ENCODE measurements at regions not wholly inside any gene's neighbourhood (a gene's known extent, or its start where the extent isn't known, plus 50 kb on each side); places are given as distances from the start of the nearest gene placed in this dataset.

DNA sequence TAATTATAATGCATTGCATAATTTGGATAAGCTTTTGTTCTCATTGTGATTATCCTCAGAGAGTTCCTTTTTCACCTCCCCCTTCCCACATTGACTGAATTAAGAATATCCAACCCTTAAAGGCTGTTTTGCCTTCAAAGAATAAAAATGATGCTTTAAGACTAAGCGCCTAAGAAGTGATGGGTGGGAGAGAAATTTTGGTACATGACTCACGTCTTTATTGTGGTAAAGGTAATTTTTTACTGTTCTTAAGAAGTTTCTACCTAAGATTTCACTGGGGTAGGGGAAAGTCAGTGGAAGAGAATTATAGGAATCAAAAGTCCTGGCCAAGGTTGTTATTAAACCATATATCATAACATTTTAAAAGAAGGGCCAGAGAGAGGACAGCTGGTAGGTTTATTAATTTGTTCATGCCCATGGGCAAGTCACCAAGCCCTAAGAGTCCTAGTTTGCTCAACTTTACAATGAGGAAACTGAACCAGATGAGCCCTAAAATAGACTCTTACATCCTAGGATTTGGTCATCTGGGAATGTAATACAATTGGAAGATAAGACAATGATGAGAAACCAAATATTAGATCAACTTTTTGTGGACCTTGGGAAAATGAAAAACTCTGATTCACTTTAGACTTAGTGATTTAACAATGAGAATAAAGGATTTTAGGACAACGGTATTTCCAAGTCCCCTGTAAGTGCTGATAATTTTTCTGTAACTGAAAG, 101.1 kb upstream of the RASGRP1 start:
- no peak for DNase-seq (ENCODE audit: low spot score in 2 of 2)
- WGBS, 2 donors, result 89 to 92% methylated on average over 3 of the region's 3 CpGs
- no peak for TF ChIP-seq POLR2A (IDR thresholded peaks at IDR 0.05)
- TF ChIP-seq, protein P1, sequence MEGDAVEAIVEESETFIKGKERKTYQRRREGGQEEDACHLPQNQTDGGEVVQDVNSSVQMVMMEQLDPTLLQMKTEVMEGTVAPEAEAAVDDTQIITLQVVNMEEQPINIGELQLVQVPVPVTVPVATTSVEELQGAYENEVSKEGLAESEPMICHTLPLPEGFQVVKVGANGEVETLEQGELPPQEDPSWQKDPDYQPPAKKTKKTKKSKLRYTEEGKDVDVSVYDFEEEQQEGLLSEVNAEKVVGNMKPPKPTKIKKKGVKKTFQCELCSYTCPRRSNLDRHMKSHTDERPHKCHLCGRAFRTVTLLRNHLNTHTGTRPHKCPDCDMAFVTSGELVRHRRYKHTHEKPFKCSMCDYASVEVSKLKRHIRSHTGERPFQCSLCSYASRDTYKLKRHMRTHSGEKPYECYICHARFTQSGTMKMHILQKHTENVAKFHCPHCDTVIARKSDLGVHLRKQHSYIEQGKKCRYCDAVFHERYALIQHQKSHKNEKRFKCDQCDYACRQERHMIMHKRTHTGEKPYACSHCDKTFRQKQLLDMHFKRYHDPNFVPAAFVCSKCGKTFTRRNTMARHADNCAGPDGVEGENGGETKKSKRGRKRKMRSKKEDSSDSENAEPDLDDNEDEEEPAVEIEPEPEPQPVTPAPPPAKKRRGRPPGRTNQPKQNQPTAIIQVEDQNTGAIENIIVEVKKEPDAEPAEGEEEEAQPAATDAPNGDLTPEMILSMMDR (IDR thresholded peaks at IDR 0.05), result no peak
- intact Hi-C loops (cut with DNase I; ENCODE audit: low total_unique reads), result no loop called here
- no peak overlapping the region for H3K4me3 ChIP-seq (ENCODE audit: low read depth, poor library complexity, severe bottlenecking)

DNA sequence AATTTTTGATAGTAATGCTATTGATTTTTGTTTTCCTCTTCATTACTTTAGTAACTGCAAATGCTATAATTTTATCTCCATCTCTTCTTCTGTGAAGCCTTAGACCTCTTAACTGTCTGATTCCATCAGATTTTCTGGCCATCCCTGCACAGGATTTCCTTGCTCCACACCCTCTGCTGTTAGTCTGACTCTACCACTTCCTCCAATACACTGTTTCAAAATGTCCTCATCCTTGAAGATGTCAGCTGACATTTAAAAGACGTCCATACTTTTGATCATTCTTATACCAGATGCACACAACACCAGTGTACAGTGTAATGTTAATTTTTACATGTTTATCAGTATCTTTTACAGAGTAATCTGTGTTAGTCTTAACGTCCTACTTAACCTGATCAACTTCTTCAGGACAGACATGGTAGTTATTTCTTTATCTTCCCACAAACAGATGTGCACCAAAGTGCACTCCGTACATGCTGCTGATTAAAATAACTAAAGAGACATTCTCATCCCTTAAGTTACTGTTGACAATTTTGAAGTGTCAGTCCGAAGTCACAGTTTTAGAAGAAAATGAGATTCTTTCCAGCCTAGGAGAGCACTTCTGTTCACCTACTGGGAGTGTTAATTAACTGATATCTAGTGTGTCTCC, 102.4 kb upstream of the RASGRP1 start:
- no peak for TF ChIP-seq POLR2A (IDR thresholded peaks at IDR 0.05)
- TF ChIP-seq, protein P1 (IDR thresholded peaks at IDR 0.05), result no peak
- intact Hi-C loops (cut with DNase I; ENCODE audit: low total_unique reads), result no loop called here
- WGBS, 2 donors, result 50% methylated on average over 4 of the region's 4 CpGs

DNA sequence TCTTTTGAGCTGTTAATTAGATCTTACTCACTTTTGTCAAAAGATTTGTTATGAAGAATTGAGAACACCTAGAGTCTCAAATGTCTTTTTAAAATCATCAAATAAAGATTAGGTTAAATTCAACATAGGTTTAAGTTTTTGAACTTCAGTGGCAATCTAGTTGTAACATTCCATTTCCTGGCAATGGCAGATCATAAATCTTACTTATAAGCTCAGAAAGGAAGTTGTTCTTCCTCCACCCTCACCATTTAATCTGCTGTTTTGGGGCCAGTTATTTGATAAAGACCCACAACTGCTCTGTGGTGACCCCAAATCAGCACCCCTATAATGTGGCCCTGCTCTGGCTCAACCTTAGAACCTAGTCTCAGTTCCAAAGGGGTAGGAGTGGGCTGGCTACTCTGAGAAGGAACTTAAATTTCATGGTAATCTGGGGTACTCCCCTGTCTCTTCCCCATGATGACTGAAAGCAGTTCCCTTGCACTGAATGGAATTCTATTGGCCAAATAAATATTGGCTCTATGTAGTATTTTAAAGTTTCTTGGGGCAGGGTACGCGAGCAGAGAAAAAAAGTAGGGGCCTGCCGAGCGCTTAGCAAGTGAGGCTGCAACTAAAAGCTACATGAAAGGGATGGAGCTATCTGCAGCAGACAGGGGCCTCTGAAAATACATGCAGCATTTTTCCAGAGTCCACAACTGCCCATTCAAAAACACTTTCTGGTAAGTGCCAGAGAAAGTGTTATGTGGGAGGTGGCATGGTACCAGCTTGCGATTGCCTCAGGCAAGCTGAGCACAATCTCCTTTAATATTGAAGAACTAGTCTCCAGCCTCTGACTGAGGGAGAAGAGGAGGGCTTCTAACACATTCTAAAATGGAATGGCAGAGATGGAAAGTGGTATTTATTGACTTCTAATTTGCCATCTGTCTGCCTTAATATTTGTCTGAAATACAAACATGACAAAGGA, 103.6 kb upstream of the RASGRP1 start:
- 82 to 89% methylated on average over 5 of the region's 5 CpGs for WGBS, 2 donors
- intact Hi-C loops (cut with DNase I; ENCODE audit: low total_unique reads), result no loop called here
- TF ChIP-seq POLR2A (IDR thresholded peaks at IDR 0.05), result no peak
- TF ChIP-seq, protein P1 (IDR thresholded peaks at IDR 0.05), result no peak
- no peak overlapping the region for H3K4me3 ChIP-seq (ENCODE audit: low read depth, poor library complexity, severe bottlenecking)
- DNase-seq (ENCODE audit: low spot score in 2 of 2), result no peak

More for the DNA sequence above, 102.4 kb upstream of the RASGRP1 start:
- DNase-seq (ENCODE audit: low spot score in 2 of 2), result no peak
- no peak overlapping the region for H3K4me3 ChIP-seq (ENCODE audit: low read depth, poor library complexity, severe bottlenecking)

DNA sequence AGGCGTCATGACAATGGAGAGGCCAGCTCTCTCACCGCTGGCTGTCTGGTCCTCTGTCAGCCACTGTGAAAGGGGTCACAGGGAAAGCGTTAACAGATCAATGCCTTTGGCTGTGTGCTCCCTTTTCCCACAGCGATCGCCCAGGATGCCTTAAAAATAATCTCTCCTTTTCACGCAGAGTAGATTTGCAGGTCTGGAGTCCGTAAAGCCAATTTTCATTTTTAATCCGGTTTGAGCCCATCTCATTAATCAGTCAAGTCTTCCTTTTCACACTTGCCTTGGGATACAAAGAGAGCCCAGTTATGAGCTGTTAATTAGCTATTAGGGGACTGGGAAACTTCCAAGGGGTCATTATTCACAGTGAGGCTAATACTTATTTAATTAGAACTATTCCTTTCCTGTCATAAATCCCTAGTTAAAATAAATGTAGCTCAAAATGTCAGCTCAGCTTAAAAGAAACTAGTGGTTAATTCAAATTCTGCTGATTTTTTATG, 104.3 kb upstream of the RASGRP1 start:
- TF ChIP-seq, protein P1 (IDR thresholded peaks at IDR 0.05), result no peak
- TF ChIP-seq POLR2A (IDR thresholded peaks at IDR 0.05), result no peak
- H3K4me3 ChIP-seq (ENCODE audit: low read depth, poor library complexity, severe bottlenecking), result no peak overlapping the region
- WGBS, 2 donors, result 65 to 70% methylated on average over 8 of the region's 8 CpGs
- intact Hi-C loops (cut with DNase I; ENCODE audit: low total_unique reads), result no loop called here
- no peak for DNase-seq (ENCODE audit: low spot score in 2 of 2)

DNA sequence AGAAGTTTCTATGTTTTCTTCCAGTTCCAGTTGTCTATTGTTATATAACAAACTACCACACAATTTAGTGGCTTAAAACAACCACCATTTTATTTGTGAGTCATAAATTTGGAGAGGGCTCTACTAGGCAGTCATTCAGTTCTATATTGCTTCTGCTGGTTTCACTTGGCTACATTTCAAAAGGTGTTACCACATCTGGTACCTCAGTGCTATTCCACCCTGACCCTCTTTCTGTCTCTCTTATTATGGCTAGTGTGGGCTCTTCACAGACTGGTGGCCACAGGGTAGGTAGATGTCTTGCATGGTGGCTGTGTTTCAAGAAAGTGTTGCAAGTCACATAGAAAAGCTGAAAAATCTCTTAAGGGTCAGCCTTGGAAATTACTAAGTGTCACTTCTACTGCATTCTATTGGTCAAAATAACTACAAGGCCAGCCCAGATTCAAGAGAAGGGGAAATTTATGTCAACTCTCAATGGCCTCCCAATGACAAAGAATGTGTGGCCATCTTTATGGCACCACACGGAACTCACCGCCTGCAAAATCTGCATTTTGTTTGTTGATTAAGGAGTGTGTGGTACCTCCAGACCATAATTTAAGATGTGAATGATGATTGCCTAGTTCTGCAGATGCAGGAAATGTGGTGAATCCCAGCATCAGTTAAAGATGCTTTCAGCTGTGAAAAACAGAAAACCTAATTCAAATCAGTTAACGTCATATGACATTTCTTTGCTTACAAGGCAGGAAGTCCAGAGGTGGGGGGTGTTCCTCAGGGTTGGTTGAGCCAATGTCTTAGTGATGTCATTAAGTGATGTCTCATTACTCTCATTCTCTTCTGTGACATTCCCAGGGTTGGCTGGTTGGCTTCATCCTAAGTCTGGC, 105.8 kb upstream of the RASGRP1 start:
- no peak overlapping the region for H3K4me3 ChIP-seq (ENCODE audit: low read depth, poor library complexity, severe bottlenecking)
- no peak for TF ChIP-seq POLR2A (IDR thresholded peaks at IDR 0.05)
- TF ChIP-seq, protein P1 (IDR thresholded peaks at IDR 0.05), result no peak
- no peak for DNase-seq (ENCODE audit: low spot score in 2 of 2)
- WGBS, 2 donors, result 81 to 84% methylated on average over 3 of the region's 3 CpGs
- intact Hi-C loops (cut with DNase I; ENCODE audit: low total_unique reads), result no loop called here

All from lower leg skin (tissue), 4 donors.